Hematopoietic multipotent progenitor cell treated with erythropoietin and hydrocortisone succinate and interleukin-3 and kit ligand, for 15 days (in vitro differentiated cells): ENCODE measurements at regions not wholly inside any gene's neighbourhood (a gene's known extent, or its start where the extent isn't known, plus 50 kb on each side); places are given as distances from the start of the nearest gene placed in this dataset.

Source experiments
- DNase-seq: peaks from one replicate; pipeline ENCODE4 v3.0.0-alpha.2; 2015; ENCODE audit warnings: low spot score

DNA sequence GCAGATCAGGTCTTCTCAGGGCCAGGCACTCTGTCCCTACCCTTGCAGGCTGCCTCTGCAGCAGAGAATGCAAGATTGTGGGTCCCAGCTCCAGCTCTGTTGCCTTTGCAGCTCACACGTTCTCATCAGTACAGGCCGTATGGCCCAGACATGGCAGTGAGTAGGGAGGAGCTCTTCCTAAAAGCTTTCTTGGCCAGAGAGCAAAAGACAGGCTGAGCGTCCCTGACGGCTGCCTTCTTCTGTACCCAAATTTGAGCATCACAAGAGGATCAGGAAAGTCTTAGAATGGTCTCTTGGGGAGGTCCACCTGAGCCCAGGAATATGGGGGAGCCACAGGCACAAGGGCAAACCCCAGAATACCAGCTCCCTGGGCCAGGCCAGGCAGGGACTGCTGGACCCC lies 266.3 kb upstream of the ZMIZ1 start:
- DNase-seq, result no peak

DNA sequence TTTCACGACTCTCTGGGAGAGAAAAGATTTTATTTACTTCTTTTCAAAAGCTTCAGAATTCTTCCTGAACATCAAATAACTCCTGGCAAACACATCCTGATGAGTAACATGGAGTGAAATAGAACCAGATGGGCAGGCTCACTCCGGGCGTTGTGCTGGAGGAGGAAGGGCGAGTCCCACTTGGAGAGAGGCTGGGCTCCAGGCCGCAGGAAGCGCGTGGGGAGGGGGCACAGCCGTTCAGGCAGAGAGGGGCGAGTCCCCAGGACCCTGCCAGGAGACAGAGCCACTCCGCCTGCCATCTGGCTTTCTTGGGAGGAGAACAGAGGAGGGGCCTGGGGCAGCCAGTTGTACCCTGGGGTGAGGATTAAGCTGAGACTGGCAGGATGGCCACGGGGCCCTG lies 265.9 kb upstream of the ZMIZ1 start:
- no peak for DNase-seq

DNA sequence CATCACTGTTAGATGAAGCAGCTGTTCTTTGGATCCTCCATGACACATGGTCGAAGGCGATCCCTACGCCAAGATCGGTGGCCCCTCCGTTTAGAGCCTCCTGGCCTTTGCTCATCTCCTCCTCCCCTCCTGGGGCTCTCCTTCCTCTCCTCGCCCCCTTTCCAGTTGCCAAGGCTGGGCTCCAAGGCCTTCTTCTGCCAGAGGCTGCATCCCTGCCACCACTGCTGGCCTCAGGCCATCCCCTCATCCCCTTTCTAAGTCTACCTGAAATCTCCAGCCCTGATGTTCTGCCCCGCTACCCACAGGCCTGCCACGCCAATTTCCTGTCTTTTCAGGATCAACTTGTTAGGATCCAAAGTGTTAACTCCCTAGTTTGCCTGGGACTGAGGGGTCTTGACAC lies 265.1 kb upstream of the ZMIZ1 start:
- no peak for DNase-seq

DNA sequence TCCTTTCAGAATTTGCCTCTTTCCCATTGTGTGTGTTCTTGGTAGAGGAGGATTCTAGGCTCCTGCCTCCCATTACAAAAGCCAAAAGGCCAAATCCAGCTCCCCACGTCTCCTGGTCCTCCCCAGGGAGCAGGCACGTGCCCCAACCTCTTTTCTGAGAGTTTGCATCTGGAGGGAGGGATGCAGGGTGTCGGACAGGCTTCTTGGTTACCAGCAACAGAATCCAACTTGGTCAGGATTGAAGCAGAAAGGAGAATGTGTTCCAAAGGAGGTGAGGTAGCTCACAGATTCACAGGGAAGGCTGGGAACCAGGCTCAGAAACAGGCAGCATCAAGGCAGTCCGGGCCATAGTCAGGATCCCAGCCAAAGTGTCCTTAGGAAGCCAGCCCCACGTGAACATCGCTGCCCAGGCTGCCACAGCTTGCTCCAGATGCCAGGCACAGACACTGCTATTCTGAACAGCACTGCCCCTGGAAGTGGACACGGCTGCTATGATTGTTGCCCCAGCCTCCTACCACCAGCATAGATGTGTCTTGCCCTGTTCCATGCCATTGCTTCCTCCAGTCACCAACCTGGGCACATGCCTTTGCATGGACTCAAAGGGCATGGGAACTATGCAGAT lies 264.2 kb upstream of the ZMIZ1 start:
- no peak for DNase-seq

DNA sequence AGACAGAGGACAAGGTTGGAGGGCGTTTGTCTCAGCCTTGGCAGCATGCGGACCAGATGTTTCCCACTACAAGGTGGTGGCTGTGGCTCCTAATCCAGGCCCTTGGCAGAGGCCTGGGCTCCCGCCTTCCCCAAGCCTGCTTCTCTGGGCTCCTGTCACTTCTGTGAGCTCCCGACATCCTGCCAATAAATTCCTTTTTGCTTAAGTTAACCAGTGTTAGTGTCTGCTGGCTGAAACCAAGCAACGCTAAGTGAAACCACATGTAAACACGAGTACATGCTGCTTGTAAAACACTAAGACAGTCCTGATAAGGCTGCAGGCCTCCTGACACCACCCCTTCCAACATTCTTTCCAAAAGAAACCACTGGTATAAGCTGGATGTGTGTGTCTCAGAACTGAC lies 263.6 kb upstream of the ZMIZ1 start:
- no peak for DNase-seq

DNA sequence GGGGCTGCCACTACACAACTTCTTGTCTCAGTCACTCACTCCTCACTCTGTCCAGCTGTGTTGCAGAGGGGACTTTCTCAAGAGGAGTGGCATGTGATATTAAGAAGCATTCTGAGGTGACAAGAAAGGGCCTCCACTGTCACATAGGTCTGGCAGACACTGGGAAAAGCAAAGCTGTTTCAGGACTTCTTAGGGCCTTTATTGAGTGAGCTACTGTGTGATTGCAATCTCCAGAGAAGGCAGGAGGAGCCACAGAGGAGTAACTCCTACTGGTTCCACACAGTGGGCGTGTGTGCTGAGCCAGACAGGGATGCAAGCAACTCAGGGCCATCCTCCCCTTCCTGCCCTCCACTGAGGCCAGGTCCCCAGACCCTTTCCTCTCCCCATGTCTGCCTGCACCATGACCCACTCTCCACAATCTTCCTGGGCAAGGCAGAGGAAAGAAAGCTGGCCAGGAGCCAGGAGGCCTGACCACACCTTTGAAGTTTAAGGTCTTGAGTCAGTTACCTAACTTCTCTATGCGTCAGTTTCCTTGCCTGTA lies 262.0 kb upstream of the ZMIZ1 start:
- no peak for DNase-seq

DNA sequence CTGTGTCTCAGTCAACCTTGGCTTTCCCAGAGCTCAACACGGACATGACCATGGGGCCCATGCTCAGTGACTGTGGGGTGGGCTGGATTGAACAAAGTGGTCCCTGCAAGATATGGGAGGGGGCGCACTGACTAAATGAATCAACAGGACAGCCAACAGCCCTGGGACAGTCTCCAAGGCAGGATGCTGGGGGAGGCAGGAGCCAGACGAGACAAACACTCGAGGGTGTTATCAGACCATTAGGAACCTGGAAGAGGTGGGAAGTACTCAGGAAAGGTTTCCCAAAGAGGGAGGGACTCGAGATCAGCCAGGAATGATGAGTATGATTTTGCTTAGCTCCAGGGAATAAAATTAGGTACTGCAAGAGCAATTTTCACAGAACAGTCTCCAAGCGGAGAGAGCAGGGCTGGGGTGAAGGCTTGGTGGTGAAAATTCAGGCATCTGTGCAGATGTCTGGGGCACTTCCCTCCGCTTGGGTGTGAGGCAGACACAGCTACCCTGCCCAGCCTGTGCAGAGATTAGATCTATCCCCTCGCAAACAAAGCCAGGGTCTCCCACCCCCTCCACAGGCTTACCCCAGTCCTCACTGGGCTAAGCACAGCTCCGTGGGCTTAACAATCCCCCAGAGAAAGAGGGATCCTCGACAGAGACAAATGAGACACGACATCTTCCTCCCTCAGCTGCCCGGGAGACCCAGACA lies 261.1 kb upstream of the ZMIZ1 start:
- no peak for DNase-seq

DNA sequence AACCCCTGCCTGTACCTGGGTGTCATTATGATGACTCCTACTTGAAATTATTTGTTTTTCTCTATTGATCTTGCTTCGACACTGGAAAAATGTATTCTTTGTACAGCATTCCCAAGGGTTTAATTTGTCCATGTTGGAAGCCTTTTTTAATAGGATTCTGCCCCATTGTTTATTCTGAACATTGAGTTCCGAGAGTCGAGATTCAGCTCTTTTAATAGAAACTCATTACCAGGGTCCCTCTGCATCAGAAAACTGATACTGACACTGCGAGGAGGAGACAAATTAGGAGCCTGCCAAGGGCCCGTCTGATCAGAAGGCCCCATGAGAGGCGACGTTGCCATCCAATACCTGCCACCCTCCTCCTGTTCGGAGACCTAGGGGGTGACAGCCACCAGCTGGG lies 260.5 kb upstream of the ZMIZ1 start:
- DNase-seq, result no peak

DNA sequence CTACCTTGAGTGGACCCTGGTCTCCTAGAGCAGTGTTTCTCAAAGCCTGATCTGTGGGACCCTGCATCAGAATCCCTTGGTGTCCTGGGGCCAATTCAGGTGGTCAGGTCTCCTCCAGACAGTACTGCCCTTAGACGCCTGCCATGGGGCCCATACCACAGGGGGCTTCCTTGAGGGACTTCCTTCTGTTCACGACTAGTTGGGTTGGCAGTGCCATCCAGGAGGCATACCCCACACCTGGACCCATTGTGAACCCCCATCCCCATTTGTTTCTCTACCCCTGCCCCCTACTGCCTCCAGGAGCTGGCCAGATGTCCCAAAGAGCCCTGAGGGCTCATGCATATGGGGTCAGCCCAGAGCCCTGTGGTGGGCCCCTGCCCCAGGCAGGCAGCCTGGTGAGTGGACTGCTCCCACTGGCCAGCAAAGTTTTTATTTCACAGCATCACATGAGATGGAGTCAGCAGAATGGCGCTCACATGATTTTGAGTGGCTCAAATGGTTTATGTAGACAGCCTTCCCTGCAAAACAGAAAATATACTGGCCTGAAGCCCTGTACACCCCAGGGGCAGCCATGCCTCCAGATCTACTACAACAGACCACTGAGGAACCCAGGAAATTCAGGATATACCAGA lies 259.9 kb upstream of the ZMIZ1 start:
- no peak for DNase-seq

DNA sequence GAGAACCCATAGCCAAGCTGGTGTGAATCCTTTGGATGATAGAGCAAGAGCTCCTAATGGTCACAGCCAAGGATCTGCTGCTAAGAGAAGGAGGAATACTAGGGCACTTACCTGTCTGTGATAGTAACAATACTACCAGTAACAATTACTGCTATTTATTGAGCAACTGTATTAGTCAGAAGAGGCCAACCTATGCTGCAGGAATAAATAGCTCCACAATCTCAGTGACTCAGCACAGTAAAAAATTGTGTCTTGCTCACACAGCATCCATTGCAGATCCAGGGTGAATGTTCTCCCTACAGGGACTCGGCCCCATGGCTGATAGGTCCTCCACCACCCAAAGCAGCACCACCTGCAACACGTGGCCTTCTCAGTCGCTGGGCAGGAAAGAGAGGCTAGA lies 257.6 kb upstream of the ZMIZ1 start:
- DNase-seq, result no peak

DNA sequence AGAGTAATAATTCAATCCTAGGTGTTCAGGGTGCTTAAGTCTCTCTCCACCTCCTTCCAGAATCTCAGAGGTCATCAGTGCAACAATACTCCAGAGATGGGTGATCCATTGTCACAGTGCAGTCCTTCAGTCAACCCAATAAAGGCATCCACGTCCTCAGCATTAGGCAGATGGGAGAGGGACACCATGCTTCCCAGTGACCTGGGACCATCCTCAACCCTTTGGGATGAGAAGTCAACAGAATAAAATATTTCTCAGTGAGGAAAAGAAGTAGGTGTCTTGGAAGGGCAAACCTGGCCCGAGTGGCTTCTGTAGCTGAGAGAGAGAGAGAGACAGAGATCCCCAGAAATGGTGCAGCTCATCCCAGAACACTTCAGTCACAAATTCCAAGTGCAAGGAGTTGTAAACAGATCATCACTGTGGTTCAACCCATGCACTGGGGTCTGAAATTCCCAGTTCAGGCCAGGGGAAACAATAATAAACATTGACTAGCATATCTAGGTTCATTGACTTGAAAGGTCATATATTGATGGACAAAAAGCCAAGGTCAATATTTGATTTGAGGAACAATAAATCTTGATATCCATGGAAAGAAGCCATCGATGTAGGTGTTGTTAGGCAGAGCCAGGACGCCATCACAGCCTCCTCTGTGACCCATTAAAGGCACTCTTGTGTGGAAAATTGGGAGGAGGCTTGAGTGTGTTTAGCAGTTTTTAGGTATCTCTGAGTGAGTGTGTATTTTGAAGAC lies 256.0 kb upstream of the ZMIZ1 start:
- DNase-seq, result no peak

DNA sequence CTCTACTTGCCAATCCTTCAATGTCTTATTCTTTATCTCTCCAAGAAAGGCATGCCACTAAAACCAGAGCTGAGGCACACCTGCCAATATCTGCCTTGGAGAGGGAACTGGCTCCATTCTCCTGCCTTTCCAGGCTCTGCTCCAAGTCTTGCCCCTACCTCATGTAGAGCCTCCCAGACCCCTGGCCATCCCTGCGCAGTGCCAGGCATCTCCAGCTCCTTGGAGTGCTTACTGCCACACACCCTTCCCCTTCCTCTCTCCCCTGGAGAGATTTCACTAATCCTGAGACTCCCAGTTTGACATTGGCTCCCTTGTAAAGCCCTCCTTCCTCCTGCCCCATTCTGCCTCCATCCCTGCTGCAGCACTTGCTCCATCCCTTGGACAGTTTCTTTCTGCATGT lies 255.2 kb upstream of the ZMIZ1 start:
- DNase-seq, result no peak

DNA sequence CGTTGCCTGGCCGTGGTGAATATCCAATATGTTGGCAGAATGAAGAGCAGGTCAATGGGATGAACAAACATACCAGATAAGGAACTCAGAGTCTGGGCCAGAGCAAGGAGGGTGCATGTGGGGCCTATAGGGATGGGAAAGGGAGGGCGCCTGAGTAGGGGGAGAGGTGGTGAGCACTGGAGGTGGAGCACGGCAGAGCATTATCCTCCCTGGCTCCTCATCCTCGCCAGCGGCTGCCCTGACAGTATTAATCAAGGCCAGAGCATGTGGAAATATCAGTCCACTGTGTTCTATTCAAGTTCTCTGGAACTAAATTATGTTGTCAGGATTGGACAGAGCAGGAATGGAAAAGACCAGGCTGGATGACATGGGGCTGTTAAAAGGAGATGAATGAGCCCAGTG lies 254.8 kb upstream of the ZMIZ1 start:
- no peak for DNase-seq

DNA sequence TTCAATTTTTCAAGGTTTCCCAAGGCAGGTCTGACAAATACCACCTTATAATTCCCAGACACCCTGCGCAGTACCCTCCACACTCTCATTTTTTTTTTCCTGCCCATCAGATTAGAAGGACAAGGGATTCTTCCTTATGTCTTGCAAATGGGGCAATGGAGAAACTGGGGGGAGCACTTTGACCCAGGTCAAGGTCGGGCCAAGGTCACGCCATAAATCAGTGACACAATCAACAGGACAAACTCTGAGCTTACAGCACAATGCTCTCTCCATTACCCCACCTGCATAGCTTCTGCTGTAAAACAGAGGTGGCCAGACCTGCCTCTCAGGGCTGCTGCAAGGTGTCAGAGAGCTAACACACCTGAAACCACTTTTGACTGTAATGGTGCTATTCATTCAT lies 254.4 kb upstream of the ZMIZ1 start:
- DNase-seq, result no peak

DNA sequence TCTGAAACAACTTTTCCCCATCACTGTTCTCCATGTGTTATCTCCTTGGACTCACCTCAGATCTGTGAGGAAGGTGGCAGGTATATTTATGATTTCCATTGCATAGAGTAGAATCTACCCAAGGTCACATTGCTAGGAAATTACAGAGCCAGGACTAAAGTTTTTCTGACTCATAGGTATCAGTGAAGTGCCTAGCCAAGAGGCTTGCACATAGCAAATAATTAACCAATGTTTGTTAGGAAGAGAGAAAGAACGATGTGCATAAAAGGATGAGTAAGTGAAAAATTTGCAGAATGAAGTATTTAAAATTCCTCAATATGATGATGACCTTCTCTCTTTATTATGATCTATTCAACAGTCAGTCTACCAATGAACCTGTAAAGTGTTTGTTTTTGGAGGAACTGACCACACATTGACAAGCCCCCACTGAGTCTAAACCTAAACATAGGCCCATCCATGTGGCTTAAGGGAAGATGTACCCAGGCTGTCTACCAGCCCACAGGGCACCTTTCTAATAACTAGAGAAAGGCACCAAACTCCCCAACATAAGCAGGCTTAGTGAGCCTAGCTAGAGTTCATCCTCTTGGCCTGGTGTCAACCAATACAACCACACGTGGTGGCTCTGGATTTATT lies 252.9 kb upstream of the ZMIZ1 start:
- DNase-seq, result no peak

DNA sequence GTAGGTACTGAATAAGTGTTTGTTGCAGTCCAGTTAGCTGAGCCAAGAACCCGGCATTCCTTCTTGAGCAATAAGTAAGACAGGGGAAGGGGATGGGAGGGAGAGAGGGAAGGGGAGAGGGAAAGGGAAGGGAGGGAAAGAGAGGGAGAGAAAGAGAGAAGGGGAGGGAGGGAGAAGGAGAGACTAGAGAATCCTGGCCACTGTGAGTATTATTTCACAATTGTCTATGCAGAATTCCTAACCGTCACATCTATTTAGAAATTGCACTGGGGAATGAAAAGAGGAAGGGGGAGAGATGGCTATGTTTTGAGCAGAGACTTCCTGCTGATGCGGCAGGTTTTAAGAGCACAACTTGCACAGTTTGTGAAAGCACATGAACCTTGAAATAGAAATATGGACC lies 251.4 kb upstream of the ZMIZ1 start:
- DNase-seq, result no peak

DNA sequence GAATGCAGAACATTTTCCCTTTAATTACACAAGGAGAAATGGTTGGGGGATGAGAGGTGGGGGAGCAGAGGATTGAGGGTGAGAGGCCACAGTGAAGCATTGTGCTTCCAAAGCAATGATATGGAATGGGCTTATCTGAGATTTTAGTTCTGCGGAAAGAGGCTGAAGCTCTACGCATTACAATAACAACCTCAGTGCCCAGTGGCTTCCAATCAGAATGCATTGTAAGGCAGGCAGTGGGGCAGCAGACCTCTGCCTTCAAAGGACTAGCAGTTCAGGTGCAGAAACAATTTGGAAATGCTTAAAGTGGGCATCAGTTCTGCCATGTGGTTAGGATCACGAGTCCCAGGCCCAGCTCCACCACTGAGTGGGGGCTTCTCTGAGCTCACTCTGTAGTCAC lies 251.0 kb upstream of the ZMIZ1 start:
- DNase-seq, result no peak

DNA sequence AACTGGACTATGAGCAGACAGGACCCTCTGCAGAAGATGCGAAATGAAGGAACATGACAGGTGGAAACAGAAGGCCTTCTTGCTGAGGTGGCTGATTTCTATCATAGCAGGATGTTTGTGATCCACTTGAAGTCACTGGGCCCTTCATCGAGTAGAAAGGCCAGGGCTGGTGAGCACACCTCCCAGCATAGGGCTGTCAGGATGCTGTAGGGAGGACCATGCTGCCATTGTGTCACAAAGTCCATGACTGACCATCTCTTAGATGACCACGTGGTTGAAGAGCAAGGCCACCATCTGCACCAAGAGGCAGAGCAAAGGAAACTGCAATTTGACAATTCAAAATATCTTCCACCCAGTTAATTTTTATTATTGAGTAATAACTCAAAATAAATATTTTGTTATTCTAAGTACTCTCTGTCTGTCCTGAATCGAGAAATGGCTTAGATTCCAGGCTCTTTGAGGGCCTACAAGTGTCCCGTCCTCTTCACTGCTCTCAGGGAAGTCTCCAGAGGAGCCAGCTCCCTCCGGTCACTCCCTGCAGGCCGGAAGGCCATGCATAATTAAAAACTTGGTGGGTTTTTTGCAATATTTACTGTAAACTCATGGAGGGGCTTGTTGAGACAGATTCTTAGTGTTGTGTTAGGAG lies 249.3 kb upstream of the ZMIZ1 start:
- no peak for DNase-seq

DNA sequence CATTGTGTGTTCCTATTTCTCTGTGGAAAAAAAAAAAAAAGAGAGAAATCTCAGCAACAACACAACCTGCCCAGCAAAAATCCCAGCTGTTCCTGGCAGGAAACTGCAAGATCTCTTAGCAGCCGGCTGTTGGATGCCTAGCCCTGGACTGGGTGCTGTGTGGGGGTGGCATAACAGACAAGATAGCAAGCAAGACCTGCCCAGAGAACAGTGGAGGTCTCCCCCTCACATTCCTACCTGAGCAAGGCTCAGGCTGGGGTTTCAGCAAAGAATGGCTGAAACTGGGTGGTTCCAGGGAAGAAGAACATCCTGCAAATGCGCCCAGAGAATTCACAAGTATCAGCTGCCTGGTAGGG lies 248.8 kb upstream of the ZMIZ1 start:
- DNase-seq, result no peak

DNA sequence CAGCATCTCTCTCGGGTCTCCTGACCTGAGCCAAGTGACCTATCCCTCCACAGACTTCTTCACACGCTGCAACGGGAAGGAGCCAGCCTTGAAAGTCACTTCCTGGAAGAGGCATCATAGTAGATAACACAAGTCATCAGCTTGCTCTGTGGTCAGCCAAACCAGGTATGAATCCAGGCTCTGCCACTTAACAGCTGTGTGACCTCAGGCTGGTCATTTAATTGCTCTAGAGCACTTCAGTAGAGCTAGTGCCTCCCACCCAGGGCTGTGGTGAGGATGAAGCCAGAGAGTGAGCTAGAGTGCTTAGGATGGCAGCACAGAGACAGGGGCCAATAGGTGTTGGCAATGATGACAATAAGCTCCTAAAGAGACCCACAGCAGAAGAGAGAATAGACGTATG lies 247.7 kb upstream of the ZMIZ1 start:
- no peak for DNase-seq

DNA sequence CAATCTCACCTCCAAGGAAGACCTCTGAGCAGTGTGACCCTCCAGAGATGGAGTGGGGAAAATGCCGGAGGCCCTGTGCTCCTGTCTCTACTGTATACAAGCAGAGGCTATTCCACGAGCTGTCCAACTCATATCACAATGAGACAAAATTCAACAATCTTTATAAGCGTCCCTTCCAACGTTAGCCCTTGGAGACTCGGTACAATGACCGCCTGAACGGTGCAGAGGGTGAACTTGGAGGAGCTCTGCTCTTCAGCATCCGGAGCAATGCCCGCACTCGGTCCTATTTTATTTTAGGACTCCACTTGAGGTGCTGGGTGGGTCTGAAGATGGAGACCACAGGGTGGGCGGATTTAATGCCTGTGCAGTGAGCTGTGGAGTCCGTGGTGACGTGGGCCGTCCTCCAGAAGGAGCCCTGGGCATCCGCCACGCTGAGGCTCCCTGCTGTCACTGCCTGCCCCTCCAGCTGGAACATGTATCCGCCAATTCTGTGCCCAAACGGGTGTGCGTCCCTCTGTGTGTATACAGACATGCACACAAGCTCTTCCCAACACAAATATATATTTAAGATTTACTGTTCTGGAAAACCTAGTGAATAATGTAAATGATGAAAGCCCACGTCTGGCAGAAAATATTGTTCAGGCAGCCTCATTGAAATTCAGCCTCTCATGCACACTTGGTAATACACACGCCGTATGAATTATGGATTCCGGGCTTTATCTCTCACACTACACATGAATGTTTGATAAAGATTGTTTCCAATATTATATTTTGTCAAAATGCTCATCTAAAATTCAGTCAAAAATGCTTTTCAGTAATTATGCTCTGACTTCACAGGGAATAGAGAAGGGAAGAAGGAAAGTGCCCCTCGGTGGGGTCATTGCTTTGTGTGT lies 239.9 kb upstream of the ZMIZ1 start:
- no peak for DNase-seq
